ENCODE measurements at regions not wholly inside any gene's neighbourhood (a gene's known extent, or its start where the extent isn't known, plus 50 kb on each side); places are given as distances from the start of the nearest gene placed in this dataset.
"Not testable (repeated sequence)": the region's sequence is repeated elsewhere in the genome, so short reads cannot be mapped to it uniquely, and the experiment has no call there.

DNA sequence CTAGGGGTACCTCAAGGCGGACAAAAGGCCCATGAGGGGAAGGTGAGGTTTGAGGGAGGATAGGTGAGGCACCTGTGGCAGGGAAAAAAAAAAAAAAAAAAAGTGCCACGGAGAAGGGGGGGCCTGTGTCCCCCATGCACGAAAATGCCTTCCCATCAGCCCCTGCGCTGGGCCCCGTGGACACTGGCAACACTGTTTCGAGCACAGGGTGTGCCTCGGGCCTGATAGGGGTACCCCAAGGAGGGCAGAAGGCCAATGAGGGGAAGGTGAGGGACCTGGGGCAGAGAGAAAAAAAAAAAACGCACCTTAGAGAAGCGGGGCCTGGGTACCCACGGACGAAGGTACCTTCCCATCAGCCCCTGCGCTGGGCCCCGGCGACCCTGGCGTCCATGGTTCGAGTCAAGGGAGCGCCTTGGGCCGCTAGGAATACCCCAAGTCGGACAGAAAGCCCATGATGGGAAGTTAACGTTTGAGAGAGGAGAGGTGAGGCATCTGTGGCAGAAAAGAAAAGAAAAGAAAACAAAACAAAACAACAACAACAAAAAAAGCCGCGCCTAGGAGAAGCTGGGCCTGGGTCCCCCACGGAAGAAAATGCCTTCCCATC lies 190.0 kb downstream of the POTEM start:
- not testable (repeated sequence) for H2AK5ac ChIP-seq (ENCODE audit: insufficient read length, low read length); H3K79me2 ChIP-seq (ENCODE audit: insufficient read depth, low read length); H3K4me2 ChIP-seq (ENCODE audit: insufficient read depth, insufficient read length, low read length); H3K9ac ChIP-seq (ENCODE audit: extremely low read depth, insufficient read length, low read length); H3K23ac ChIP-seq (ENCODE audit: insufficient read length, low read depth, low read length); H3K23me2 ChIP-seq (ENCODE audit: insufficient read length, low read depth, low read length, poor library complexity, severe bottlenecking); H3K4me1 Mint-ChIP-seq; H3K4me3 Mint-ChIP-seq; H2AFZ ChIP-seq (ENCODE audit: low read length); H3K36me3 Mint-ChIP-seq (ENCODE audit: insufficient read depth in 1 of 3, low read depth in 3 of 3); H4K8ac ChIP-seq (replicated peaks; ENCODE audit: insufficient read length, low read depth, low read length); H2BK120ac ChIP-seq (ENCODE audit: low read depth, low read length, poor library complexity, severe bottlenecking); H2BK20ac ChIP-seq (ENCODE audit: low read depth, low read length, poor library complexity, severe bottlenecking); H3K14ac ChIP-seq (ENCODE audit: insufficient read depth, low read length); DNase-seq; H3K4me1 ChIP-seq (ENCODE audit: insufficient read depth, low read length); H3K27me3 ChIP-seq (ENCODE audit: insufficient read depth, low read length); H2BK12ac ChIP-seq (ENCODE audit: insufficient read length, low read depth, low read length); H4K5ac ChIP-seq (ENCODE audit: insufficient read length, low read depth, low read length); H3K79me1 ChIP-seq (ENCODE audit: insufficient read depth, low read depth, low read length, poor library complexity, severe bottlenecking); H3K18ac ChIP-seq (ENCODE audit: insufficient read length, low read depth, low read length); H2BK5ac ChIP-seq (ENCODE audit: insufficient read length, low read length); H3K27ac Mint-ChIP-seq; H3K4ac ChIP-seq (ENCODE audit: low read depth, low read length); H4K20me1 ChIP-seq (ENCODE audit: control insufficient read depth, insufficient read depth, insufficient read length); H3T11ph ChIP-seq (ENCODE audit: low read length); H3K27ac ChIP-seq (ENCODE audit: insufficient read length, low read depth, low read length); H4K91ac ChIP-seq (ENCODE audit: insufficient read length, low read depth, low read length); H3K27me3 Mint-ChIP-seq (ENCODE audit: low read depth); H2BK15ac ChIP-seq (ENCODE audit: low read depth, low read length); H3K56ac ChIP-seq (ENCODE audit: insufficient read length, low read depth, low read length)
- H3K9me3 Mint-ChIP-seq, result peaks cover 20 to 22% of the 10 kb centered on the region in 2 experiments
- no CpG with 5 or more reads among the region's 23 CpGs for WGBS (ENCODE audit: extremely low coverage, insufficient read length, low lambda C conversion rate)
- peaks cover 11% of the 10 kb centered on the region for H3K9me3 ChIP-seq (ENCODE audit: control insufficient read depth, low read depth, low read length)

DNA sequence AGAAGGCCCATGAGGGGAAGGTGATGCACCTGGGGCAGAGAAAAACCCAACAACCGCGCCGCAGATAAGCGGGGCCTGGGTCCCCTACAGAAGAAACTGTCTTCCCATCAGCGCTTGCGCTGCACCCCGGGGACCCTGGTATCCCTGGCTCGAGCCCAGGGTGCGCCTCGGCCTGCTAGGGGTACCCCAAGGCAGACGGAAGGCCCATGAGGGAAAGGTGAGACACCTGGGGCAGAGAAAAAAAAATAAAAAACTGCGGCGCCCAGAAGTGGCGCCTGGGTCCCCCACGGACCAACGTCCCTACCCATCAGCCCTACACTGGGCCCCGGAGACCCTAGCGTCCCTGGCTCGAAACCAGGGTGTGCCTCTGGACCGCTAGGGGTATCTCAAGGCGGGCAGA lies 190.8 kb downstream of the POTEM start:
- H3K4me2 ChIP-seq (ENCODE audit: insufficient read depth, insufficient read length, low read length); H3K27ac ChIP-seq (ENCODE audit: insufficient read length, low read depth, low read length); H3K56ac ChIP-seq (ENCODE audit: insufficient read length, low read depth, low read length); H3K4ac ChIP-seq (ENCODE audit: low read depth, low read length); DNase-seq; H3K4me3 Mint-ChIP-seq; H3K23me2 ChIP-seq (ENCODE audit: insufficient read length, low read depth, low read length, poor library complexity, severe bottlenecking); H3K18ac ChIP-seq (ENCODE audit: insufficient read length, low read depth, low read length); H2BK20ac ChIP-seq (ENCODE audit: low read depth, low read length, poor library complexity, severe bottlenecking); H2BK12ac ChIP-seq (ENCODE audit: insufficient read length, low read depth, low read length); H3K4me1 ChIP-seq (ENCODE audit: insufficient read depth, low read length); H4K5ac ChIP-seq (ENCODE audit: insufficient read length, low read depth, low read length); H3K79me1 ChIP-seq (ENCODE audit: insufficient read depth, low read depth, low read length, poor library complexity, severe bottlenecking); H3K23ac ChIP-seq (ENCODE audit: insufficient read length, low read depth, low read length); H4K91ac ChIP-seq (ENCODE audit: insufficient read length, low read depth, low read length); H3K27ac Mint-ChIP-seq; H2AK5ac ChIP-seq (ENCODE audit: insufficient read length, low read length); H3K9ac ChIP-seq (ENCODE audit: extremely low read depth, insufficient read length, low read length); H2AFZ ChIP-seq (ENCODE audit: low read length); H3K4me1 Mint-ChIP-seq; H2BK5ac ChIP-seq (ENCODE audit: insufficient read length, low read length); H3T11ph ChIP-seq (ENCODE audit: low read length); H3K79me2 ChIP-seq (ENCODE audit: insufficient read depth, low read length); H3K36me3 Mint-ChIP-seq (ENCODE audit: insufficient read depth in 1 of 3, low read depth in 3 of 3); H2BK120ac ChIP-seq (ENCODE audit: low read depth, low read length, poor library complexity, severe bottlenecking); H4K8ac ChIP-seq (replicated peaks; ENCODE audit: insufficient read length, low read depth, low read length); H3K27me3 Mint-ChIP-seq (ENCODE audit: low read depth); H2BK15ac ChIP-seq (ENCODE audit: low read depth, low read length); H4K20me1 ChIP-seq (ENCODE audit: control insufficient read depth, insufficient read depth, insufficient read length); H3K27me3 ChIP-seq (ENCODE audit: insufficient read depth, low read length); H3K14ac ChIP-seq (ENCODE audit: insufficient read depth, low read length): not testable (repeated sequence)
- H3K9me3 Mint-ChIP-seq, result peaks cover 22 to 25% of the 10 kb centered on the region in 2 experiments
- WGBS (ENCODE audit: extremely low coverage, insufficient read length, low lambda C conversion rate), result no CpG with 5 or more reads among the region's 21 CpGs
- H3K9me3 ChIP-seq (ENCODE audit: control insufficient read depth, low read depth, low read length), result peaks cover 16% of the 10 kb centered on the region

Measured in H9 (cell line).